B cell (primary cell): ENCODE measurements at regions not wholly inside any gene's neighbourhood (a gene's known extent, or its start where the extent isn't known, plus 50 kb on each side); places are given as distances from the start of the nearest gene placed in this dataset.

Source experiments
- EZH2 ChIP-seq: IDR thresholded peaks from 2 replicates; pipeline ENCODE4 v1.6.1; 2012; ENCODE audit warnings: borderline replicate concordance, low read depth, mild to moderate bottlenecking, moderate library complexity, low read length; ENCODE audit not compliant: insufficient read depth, poor library complexity, severe bottlenecking
- TF ChIP-seq, protein P1 (sequence below): fragments of 200-600 bp; IDR thresholded peaks from one replicate; pipeline ENCODE4 v1.8.0; 2022; ENCODE audit warnings: antibody characterized with exemption, mild to moderate bottlenecking

DNA sequence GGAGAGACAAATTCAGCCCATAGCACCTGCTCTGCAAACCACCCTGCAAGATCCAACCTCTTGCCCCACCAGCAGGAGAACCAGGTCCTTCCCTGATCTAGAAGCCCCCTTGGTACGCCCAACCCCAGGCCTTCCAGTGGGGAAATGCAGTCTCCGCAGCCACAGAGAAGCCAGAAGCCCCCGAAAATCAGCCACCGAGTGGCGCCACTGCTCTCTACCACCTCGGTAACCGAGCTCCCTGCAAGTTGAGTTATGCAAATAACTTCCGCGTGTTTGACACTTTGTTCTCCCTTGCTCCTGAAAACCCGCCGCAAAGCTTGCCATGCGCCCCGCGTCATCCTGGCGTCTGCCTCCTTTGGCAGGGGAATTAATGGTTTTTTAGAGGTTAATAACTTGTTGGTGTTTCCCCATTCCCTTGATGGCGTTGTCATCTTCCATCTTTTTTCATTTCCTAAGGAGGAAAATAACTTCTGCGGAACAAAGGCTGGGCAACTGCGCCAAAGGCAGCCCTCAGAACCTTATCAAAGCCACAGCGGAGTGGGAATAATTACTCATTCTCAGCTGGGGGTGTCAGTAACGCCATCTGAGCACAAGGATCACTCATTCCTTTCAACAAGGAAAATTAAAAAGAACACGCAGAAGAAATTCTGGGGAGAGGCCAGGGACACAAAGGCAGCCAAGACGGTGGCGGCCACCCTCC, 60.4 kb downstream of the FZD10 start:
- TF ChIP-seq, protein P1, sequence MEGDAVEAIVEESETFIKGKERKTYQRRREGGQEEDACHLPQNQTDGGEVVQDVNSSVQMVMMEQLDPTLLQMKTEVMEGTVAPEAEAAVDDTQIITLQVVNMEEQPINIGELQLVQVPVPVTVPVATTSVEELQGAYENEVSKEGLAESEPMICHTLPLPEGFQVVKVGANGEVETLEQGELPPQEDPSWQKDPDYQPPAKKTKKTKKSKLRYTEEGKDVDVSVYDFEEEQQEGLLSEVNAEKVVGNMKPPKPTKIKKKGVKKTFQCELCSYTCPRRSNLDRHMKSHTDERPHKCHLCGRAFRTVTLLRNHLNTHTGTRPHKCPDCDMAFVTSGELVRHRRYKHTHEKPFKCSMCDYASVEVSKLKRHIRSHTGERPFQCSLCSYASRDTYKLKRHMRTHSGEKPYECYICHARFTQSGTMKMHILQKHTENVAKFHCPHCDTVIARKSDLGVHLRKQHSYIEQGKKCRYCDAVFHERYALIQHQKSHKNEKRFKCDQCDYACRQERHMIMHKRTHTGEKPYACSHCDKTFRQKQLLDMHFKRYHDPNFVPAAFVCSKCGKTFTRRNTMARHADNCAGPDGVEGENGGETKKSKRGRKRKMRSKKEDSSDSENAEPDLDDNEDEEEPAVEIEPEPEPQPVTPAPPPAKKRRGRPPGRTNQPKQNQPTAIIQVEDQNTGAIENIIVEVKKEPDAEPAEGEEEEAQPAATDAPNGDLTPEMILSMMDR: no peak
- no peak for TF ChIP-seq EZH2
